Fibroblast of skin of left biceps (primary cell): ENCODE measurements at regions not wholly inside any gene's neighbourhood (a gene's known extent, or its start where the extent isn't known, plus 50 kb on each side); places are given as distances from the start of the nearest gene placed in this dataset.
A peak's percentile ranks its signal among the peaks of the same experiment; 100 is the strongest.
"Not testable (repeated sequence)": the region's sequence is repeated elsewhere in the genome, so short reads cannot be mapped to it uniquely, and the experiment has no call there.

Source experiments
- DNase-seq, 2 experiments: peaks; one replicate each; pipeline ENCODE4 v3.0.0-alpha.2; 2013; ENCODE audit warnings: low read depth in 2 of 2

DNA sequence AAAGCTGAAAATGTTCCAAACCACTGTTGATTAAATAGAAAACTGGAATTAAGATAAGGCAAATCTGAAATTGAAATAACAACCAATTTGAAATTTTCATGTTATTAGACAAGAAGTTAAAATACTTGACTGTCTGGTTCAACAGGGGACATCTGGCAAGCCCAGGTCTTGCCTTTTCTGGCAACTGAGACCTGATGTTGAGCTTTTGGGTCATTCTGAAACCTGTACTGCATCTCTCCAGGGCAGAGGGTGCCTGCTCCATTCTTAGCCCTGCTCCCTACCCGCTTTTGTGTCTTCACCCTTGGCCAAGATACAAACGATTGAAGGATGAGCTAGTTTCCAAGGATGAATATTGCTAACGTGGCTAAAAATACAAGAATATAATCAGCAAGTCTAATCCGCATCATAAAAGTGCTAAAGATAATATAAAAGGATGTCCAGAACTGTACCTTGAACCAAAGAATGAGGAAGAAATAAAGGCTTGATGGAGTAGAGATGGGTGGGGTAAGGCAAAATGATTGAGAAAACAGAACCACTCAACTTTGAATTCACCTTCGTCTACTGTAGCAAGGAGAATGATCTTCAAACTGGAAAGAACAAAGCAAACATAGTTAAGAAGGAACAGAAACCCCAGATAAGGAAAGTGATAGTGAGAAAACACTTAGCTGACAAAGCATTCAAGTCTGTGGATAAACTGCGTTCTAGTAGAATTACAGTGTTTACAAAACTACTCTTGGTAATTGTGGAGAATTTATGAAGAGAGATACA lies 109.8 kb upstream of the MAN1A1 start:
- no peak for DNase-seq

DNA sequence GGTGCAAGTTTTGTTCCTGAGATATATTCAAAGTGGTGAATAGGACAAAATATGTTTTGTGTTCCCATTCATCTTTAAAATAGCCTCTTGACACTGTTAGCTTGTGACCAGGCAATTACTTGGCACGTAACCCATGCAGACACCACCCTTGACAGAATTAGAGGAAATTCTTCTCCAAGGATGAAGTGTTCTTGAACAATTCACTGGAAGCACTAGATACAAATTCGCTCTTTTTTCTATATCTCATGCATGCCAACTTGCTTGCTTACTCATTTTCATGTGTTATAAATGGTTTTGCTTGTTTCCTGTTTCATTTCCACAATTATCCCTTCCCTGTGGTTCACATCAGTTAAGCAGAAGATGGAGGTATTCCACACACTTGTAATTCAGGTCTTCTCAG lies 105.2 kb upstream of the MAN1A1 start:
- no peak for DNase-seq

DNA sequence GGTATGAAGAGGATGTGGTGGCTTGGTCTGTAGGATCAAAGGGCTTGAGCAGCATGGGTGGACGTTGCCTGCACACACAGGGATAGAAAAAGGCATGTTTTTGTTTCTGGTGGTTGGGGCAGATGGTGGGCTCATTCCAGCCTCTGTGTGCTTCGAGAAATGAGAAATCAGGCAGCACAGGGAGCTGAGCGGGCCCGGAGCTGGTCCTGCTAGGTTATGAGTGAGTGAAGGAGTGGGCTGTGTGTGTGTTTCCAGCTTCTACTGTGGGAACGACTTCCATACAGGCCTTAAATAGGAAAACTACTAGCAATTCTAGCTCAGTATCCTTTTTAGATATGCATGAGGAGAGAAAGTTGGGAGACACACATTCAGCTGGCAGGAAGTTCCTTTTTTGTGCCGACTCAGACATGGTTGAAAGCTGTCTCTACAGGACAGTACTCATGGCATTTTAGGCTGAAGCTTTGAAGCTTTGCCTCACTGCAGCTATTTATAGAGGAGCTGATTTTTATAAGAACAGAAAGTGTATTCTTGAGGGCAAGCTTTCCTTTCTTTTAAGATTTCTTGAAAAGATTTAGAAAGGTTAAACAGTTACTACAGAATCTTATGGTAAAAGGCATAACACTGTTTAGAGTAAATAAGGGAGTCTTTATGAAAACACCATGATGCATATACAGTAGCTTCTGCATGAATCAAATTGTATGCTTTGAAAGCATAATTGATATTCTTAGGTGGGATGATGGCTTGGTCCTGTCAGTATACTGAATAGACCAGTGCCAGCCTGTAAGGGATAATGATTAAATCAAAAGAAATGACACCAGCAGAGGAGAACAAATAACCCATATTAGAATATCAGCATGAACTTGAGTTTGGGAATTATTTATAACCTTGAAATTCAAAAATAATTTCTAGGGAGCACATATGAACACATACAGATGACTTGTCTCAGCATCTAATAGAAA lies 104.0 kb upstream of the MAN1A1 start:
- DNase-seq = no peak

DNA sequence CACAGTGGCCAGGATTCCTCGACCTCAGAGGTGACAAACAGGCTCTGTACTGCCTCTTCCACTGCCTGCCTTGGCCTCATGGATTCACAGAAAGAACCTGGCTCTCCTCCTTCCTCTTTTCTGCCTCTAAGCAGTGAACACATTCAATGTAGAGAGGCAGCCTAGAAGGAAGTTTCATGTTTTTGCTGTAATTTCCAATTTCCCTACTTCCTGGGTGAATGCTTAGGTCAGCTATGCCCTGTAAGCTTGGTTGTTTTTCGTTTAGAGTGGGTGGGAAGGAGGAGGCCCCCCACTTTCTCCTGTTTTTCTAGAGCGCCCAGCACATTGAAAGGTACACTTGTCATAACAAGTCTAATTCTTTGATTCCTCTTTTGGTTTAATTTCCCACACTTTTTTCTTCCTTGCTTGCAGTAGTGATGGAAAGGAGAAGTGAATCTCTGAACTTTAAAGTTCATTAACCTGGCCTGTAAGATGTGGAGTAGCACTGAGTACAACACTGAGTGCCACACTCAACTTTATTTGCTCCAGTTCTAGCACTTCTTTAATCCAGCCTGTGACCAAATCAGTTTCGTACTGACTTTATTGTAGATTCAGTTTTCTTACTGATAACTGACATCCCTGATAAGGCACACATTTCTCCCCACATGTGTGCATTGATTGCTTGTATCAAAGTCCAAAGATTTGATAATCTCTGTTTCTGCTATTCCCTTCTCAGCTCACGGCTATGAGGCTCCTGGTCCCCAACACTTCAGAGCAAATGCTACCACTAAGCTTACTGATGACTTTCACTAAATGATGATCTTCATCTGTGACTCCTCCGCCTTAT lies 100.0 kb upstream of the MAN1A1 start:
- DNase-seq = no peak

DNA sequence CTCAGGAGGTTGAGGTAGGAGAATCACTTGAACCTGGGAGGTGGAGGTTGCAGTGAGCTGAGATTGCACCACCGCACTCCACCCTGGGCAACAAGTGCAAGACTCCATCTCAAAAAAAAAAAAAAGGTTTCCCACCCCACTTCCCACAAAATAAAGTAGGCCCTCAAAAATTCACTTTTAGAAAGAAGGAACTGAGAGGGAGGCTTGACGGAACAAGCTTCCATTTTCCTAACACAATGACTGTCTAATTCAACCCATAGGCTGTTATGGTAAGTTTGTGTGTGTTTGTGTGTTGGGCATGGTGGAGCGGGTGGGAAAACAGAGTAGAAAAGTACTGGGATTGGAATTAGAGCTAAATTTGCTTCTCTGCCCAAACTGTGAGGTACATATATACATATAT lies 98.4 kb upstream of the MAN1A1 start:
- DNase-seq = no peak

DNA sequence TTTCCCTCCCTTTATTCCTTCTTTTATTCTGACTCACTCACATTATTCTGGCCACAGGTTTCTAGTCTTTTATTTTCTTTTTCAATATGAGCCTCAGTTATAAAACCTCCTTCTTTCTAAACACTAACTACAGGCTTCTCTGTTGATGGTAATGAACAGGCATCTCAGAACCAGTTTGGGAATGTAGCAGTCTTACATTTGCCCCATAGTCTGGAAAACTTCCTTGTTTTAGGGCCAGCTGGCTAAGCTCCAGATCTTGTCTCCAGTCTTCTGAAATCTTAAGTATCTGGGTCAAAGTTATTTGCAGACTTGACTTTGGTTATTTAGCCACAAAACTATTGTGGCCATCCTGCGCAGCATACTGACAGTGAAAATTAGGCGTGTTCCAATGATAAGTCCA lies 97.0 kb upstream of the MAN1A1 start:
- DNase-seq = peak; percentile 67

DNA sequence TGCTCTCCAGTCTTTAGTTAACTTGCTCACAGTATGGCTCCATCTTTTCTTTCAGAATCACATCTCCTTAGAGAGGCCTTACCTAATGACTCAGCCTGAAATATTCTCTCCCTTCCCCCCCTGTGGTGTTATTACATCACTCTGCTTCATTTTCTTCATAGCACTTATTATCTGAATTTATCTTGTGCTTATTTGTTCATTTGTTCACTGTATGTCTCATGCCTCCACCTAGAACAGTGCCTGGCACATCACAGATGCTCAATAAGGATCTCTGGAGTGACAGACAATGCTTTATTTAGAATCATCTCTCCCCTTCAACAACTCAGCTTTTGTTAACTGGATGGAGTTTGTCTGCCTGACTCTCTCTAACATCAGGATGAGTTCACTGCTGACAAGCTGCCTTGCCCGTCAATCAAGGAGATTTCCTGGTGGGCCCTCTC lies 96.6 kb upstream of the MAN1A1 start:
- DNase-seq = peak; percentile 58 to 65

DNA sequence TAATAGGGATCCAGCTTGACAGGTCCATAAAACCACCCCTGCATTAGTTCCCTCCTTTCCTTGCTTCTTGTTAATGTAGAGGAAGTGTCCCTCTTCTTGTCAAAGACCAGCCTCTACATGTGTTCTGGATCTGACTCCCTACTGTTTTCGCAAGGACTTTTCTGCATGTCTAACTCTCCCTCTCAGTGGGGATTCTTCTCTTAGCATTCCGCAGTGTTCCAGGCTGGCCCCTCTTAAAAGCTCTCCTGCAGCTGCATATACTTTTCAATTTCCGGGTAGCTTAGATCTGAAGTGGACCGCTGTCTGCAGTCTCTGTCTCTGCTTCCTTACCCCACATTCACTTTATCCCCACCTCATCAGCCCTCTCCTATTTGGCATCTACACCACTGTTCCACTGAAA lies 96.1 kb upstream of the MAN1A1 start:
- no peak for DNase-seq

DNA sequence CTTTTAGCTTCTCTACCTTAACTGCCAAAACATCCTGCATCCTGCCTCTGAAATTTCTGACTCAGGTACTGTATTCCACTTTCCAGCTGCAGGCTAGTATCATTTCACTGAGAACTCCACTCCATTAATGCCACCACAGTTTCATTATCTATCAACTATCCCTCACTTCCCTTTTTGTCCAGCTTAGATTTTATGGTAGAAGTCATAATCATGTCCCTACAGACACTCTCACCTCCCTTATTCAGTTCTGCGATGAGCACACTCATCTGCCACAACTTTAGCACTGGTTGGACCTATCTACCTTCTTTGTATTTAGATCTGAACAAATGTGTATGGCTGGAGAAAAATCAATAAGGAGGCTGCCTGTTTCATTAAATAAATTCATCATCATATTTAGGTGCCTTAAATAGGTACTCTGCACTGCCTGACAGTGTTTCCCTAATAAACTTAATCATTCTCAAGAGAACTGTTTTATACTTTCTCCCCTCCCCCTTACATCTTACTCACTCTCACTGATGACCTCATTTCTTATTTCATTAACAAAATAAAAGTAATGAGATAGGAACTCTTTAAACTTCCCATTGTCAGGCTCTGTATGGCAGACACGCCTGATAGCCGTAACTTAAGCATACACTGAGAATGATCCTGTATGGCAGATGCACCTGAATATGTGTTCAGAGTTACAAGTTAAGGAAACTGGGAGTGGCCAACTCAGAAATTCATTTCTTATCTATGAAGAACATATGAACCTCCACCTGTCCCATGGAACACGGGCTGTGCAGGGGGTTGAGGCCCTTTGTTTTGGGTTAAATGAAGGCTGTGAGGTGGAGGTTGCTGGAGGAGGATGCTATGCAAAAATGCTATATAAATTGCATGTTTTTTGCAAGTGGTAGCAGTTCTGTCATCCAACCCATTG lies 95.3 kb upstream of the MAN1A1 start:
- DNase-seq = no peak

DNA sequence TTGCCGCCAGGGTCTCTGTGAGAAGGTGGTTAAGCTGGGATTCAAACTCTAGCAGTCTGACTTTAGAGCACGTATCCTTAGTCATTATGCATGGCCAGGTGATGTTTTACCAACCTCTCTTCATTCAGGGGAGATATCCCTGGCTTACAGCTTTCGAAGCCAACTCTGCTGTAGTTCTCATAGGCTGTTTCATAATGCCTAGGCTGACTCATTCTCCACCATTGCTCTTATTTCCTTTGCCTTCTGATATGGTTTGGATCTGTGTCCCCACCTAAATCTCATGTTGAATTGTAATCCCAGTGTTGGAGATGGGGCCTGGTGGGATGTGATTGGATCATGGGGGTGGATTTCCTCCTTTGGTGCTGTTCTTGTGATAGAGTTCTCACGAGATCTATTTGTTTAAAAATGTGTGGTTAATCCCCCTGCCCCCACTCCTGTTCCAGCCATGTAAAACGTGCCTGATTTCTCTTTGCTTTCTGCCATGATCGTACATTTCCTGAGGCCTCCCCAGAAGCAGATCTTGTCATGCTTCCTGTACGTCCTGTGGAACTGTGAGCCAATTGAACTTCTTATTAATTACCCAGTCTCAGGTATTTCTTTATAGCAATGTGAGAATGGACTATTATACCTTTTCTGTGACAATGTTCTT lies 94.6 kb upstream of the MAN1A1 start:
- no peak for DNase-seq

DNA sequence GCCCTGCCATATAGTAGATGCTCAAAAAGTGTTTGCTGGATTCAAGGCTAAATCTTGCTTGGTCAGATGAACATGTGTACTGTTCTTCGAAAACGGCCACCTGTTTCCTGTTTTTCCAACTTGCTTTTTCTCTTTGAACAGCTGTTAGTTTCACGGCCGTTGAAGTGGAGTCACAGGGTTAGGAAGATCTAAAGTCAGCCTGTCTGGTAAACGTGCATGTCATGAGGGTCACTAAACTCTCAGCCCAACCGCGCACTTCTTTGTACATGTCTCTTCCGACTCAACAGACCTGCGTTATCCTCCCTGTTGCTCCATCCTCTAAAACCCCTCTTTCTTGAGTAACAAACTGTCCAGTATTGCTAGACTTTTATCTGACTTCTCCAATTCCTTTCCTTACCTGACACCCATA lies 93.2 kb upstream of the MAN1A1 start:
- DNase-seq = no peak

DNA sequence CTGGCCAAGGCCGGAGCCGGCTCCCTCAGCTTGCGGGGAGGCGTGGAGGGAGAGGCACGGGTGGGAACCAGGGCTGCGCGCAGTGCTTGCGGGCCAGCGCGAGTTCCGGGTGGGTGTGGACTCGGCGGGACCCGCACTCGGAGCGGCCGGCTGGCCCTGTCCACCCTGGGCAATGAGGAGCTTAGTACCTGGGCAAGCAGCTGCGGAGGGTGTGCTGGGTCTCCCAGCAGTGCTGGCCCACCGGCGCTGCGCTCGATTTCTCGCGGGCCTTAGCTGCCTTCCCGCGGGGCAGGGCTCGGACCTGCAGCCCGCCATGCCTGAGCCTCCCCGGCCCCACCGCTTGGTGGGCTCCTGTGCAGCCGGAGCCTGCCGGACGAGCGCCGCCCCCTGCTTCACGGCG lies 91.4 kb upstream of the MAN1A1 start:
- DNase-seq = no peak

DNA sequence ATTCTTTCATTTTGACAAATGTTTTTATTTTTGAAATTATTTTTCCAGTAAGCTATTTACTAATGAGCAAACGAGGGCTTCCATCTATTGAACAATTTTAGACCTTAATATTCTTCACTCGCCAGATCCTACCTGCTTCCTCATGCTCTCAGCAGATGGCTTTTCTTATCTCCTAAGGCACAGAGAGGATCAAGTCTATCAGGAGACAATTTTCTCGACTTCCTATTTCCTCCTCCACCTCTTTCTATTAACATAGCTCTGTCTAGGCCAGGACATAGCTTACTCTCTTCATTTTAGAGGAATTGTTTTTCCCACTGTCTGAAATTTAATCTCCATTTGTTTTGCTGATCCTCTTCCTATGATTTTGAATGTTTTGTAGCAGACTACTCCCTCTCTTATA lies 87.0 kb upstream of the MAN1A1 start:
- DNase-seq = no peak

DNA sequence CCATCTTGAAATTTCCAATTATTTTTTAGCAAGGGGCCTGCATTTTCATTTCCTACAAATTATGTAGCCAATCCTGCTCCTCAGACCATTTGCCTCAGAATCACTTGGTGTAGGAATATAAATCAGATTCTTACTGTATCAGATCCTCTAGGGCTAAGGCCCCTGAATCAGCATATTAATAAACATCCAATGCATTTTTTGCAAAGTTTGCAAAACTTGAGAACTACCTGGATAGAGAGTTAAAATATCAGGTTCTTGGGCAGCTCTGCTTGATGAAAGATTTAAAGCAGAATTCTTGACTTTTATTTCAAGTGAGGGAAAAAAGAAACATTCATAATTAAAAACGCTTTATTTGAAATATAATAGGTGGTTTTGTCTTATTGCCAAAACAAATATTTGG lies 82.2 kb upstream of the MAN1A1 start:
- no peak for DNase-seq

DNA sequence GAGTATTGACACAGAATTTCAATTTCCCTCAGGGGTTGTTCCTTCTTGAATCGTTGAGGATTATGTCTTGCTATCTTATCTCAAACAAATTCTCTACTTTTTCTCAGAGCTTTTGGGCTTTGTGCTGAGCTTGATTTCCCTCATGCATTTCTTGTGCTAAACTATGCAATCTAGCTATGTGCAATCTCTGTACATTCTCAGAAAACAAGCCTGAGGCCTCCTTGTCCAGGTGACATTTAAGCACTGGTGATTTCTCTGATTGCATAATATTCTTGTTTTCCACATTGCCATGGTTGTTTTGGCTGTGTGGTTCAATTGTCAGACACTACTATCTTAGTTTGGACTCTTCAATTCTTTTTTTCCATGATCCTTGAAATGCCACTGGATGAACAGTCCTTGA lies 81.2 kb upstream of the MAN1A1 start:
- no peak for DNase-seq

DNA sequence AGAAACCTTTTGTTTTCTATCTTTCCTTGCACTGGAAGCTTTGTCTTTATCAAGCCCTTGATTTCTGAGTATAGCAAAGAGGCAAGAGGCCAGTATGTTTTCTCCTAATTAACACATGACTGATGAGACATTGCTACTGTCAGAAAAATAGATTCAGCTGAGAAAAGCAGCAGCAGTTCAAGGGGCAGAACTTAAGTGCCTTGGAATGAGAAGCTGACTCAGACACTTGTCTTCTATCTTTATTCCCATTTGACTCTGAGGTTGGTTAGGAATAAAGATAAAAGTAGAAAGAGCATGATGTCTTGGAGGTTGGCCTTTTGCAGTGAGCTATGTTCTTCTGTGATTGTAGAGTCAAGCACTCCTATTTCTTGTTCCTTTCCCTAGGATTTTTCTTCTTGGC lies 79.1 kb upstream of the MAN1A1 start:
- DNase-seq = no peak

DNA sequence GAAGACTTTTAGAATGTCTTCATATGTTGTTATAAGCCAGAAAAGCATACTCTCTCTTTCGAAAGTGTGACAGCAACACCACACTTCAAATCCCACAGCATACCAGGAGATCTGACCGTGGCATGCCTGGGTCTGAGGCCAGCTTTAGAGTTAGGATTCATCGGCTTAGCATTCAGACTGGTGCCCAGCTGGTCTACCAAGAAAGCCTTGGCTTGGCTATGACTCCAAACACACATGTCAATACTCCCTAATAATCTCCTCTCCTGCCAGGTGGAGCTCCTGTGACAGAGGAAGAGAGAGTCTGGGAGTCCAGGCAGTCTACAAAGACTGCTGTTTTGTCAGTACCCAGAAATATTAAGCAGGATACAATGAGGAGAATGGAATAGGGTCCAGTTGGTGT lies 77.1 kb upstream of the MAN1A1 start:
- no peak for DNase-seq

DNA sequence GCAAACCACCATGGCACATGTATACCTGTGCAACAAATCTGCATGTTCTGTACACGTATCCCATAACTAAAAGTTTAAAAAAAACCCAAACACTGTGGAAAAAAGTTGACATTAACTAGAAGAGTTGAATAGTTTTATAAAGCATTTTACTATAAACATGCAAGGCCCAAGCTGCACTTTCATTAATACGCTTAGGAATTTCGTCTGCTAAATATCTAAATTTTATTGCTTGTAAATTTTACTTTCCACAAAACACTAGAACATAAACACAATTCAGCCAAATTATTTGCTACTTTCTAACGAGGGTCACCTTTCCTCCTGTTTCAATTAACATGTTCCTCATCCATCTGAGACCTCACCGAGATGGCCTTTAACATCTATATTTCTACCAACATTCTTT lies 74.4 kb upstream of the MAN1A1 start:
- no peak for DNase-seq

DNA sequence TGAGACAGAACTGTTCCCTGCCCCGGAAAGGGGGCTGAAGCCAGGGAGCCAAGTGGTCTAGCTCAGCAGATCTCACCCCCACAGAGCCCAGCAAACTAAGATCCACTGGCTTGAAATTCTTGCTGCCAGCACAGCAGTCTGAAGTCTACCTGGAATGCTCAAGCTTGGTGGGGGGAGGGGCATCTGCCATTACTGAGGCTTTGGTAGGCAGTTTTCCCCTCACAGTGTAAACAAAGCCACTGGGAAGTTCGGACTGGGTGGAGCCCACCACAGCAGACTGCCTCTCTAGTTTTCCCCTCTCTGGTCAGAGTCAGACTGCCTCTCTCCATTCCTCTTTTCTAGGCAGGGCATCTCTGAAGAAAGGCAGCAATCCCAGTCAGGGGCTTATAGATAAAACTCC lies 68.5 kb upstream of the MAN1A1 start:
- DNase-seq = not testable (repeated sequence)

DNA sequence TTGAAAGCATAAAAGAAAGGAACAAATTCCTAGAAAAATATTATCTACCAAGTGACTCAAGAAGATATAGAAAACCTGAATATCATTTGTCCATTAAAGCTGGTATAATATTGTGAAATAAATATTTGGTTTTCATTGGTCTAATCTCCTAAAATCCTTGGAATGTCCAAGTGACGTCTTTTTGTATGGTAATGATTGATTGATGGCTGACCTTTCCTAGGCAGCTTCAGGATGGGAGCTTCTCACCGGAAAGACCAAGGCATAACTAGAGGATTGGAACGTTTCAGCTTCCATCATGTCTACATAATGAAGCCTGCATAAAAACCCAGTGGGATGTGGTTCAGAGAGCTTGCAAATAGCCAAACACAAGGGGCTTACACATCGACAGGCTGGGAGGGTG lies 57.6 kb upstream of the MAN1A1 start:
- no peak for DNase-seq

DNA sequence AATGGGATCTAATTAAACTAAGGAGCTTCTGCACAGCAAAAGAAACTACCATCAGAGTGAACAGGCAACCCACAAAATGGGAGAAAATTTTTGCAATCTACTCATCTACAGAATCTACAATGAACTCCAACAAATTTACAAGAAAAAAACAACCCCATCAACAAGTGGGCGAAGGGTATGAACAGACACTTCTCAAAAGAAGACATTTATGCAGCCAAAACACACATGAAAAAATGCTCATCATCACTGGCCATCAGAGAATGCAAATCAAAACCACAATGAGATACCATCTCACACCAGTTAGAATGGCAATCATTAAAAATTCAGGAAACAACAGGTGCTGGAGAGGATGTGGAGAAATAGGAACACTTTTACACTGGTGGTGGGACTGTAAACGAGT lies 55.6 kb upstream of the MAN1A1 start:
- not testable (repeated sequence) for DNase-seq
